ENCODE measurements at regions not wholly inside any gene's neighbourhood (a gene's known extent, or its start where the extent isn't known, plus 50 kb on each side); places are given as distances from the start of the nearest gene placed in this dataset.
A peak's percentile ranks its signal among the peaks of the same experiment; 100 is the strongest.

- Histone ChIP-seq H3K4me1 (ENCODE audit: insufficient read depth, low read length, poor library complexity, severe bottlenecking) (no peaks in the 10 kb centered on the region), H3K4me2 (ENCODE audit: low read length) (no peak overlapping the region), H2AFZ (ENCODE audit: low read length) (no peak overlapping the region), H3K4me3 (ENCODE audit: low read depth, low read length, poor library complexity, severe bottlenecking) (no peak overlapping the region), H3K36me3 (ENCODE audit: insufficient read depth, low read length) (peaks cover 4% of the 10 kb centered on the region; the same call in 1 of the 2 replicates), H3K9me2 (ENCODE audit: insufficient read depth, low read length) (no peaks in the 10 kb centered on the region), H3K79me2 (ENCODE audit: insufficient read depth, low read depth, low read length) (no peaks in the 10 kb centered on the region), H3K27ac (ENCODE audit: low read depth, low read length, poor library complexity, severe bottlenecking) (no peak overlapping the region), H4K20me1 (ENCODE audit: insufficient read depth, low read length) (no peaks in the 10 kb centered on the region), H3K9me3 (ENCODE audit: low read length) (no peaks in the 10 kb centered on the region; the same call in 1 of the 2 replicates)
- POLR2A ChIA-PET, result interaction anchor here (1.2 kb wide), 1 partner anchor 9 kb away, joined by 3 read pairs; no protein-coding TSS in a partner anchor
- intact Hi-C loops (cut with micrococcal nuclease; ENCODE audit: unreplicated experiment), result no loop called here
- no TSS peak for BruUV-seq (replicated peaks)
- CTCF ChIA-PET (ENCODE audit: unreplicated experiment), result no interaction called here
- TF ChIP-seq CTCF (conservative IDR thresholded peaks at IDR 0.05; ENCODE audit: low read length), result no peak
- TF ChIP-seq EZH2phosphoT487 (IDR thresholded peaks at IDR 0.05; ENCODE audit: borderline replicate concordance, low read depth, low read length), result no peak
- DNase-seq (ENCODE audit: low spot score), result no peak
Observed at GRCh38 chr18:64720781-64721464, 572.0 kb upstream of the LINC00305 start.

GRCh38 chr18:64718808-64719207, 569.9 kb upstream of the LINC00305 start:
- H3K4me2 ChIP-seq (ENCODE audit: low read length), result no peak overlapping the region
- TF ChIP-seq CTCF (conservative IDR thresholded peaks at IDR 0.05; ENCODE audit: low read length) (no peak), EZH2phosphoT487 (IDR thresholded peaks at IDR 0.05; ENCODE audit: borderline replicate concordance, low read depth, low read length) (no peak)
- no peaks in the 10 kb centered on the region; the same call in 1 of the 2 replicates for H3K9me3 ChIP-seq (ENCODE audit: low read length)
- H3K79me2 ChIP-seq (ENCODE audit: insufficient read depth, low read depth, low read length), result no peaks in the 10 kb centered on the region
- intact Hi-C loops (cut with micrococcal nuclease; ENCODE audit: unreplicated experiment), result no loop called here
- no TSS peak for BruUV-seq (replicated peaks)
- H4K20me1 ChIP-seq (ENCODE audit: insufficient read depth, low read length), result no peaks in the 10 kb centered on the region
- DNase-seq (ENCODE audit: low spot score), result no peak
- H2AFZ ChIP-seq (ENCODE audit: low read length), result no peak overlapping the region
- peaks cover 7% of the 10 kb centered on the region for H3K36me3 ChIP-seq (ENCODE audit: insufficient read depth, low read length)
- ChIA-PET POLR2A (no interaction called here), CTCF (ENCODE audit: unreplicated experiment) (no interaction called here)
- no peak overlapping the region for H3K4me3 ChIP-seq (ENCODE audit: low read depth, low read length, poor library complexity, severe bottlenecking)
- H3K4me1 ChIP-seq (ENCODE audit: insufficient read depth, low read length, poor library complexity, severe bottlenecking), result peaks cover 17% of the 10 kb centered on the region
- H3K27ac ChIP-seq (ENCODE audit: low read depth, low read length, poor library complexity, severe bottlenecking), result no peak overlapping the region
- no peaks in the 10 kb centered on the region for H3K9me2 ChIP-seq (ENCODE audit: insufficient read depth, low read length)

GRCh38 chr18:64717026-64717425, 568.1 kb upstream of the LINC00305 start:
- Histone ChIP-seq H3K79me2 (ENCODE audit: insufficient read depth, low read depth, low read length) (no peaks in the 10 kb centered on the region), H3K9me2 (ENCODE audit: insufficient read depth, low read length) (no peaks in the 10 kb centered on the region), H3K4me3 (ENCODE audit: low read depth, low read length, poor library complexity, severe bottlenecking) (no peak overlapping the region), H4K20me1 (ENCODE audit: insufficient read depth, low read length) (no peaks in the 10 kb centered on the region), H3K36me3 (ENCODE audit: insufficient read depth, low read length) (peaks cover 17% of the 10 kb centered on the region), H3K27ac (ENCODE audit: low read depth, low read length, poor library complexity, severe bottlenecking) (no peak overlapping the region), H3K9me3 (ENCODE audit: low read length) (no peaks in the 10 kb centered on the region; the same call in 1 of the 2 replicates), H3K4me2 (ENCODE audit: low read length) (no peak overlapping the region), H3K4me1 (ENCODE audit: insufficient read depth, low read length, poor library complexity, severe bottlenecking) (peaks cover 34% of the 10 kb centered on the region), H2AFZ (ENCODE audit: low read length) (0 out of 2 replicates have a peak overlapping the region, but pooled peaks have one; percentile 46)
- no TSS peak for BruUV-seq (replicated peaks)
- ChIA-PET POLR2A (no interaction called here), CTCF (ENCODE audit: unreplicated experiment) (no interaction called here)
- no peak for TF ChIP-seq CTCF (conservative IDR thresholded peaks at IDR 0.05; ENCODE audit: low read length)
- TF ChIP-seq EZH2phosphoT487 (IDR thresholded peaks at IDR 0.05; ENCODE audit: borderline replicate concordance, low read depth, low read length), result no peak
- DNase-seq (ENCODE audit: low spot score), result no peak
- intact Hi-C loops (cut with micrococcal nuclease; ENCODE audit: unreplicated experiment), result no loop called here
